ENCODE measurements at regions not wholly inside any gene's neighbourhood (a gene's known extent, or its start where the extent isn't known, plus 50 kb on each side); places are given as distances from the start of the nearest gene placed in this dataset.

GRCh38 chr2:239534581-239535412 lies 134.0 kb upstream of the HDAC4 start:
- H3K4me3 Mint-ChIP-seq: no peak overlapping the region
- peaks cover 0 to 3% of the 10 kb centered on the region in 2 donors for H3K36me3 Mint-ChIP-seq
- H2AFZ ChIP-seq (ENCODE audit: insufficient read depth, low read depth, low read length, poor library complexity, severe bottlenecking): no peak overlapping the region
- H3K4me3 ChIP-seq (replicated peaks in 1 of 3; ENCODE audit: low read depth in 2 of 3, low read length in 3 of 3): no peak overlapping the region
- no peaks in the 10 kb centered on the region for H3K27me3 ChIP-seq (ENCODE audit: control insufficient read depth in 2 of 2, insufficient read depth in 2 of 2, low read length in 2 of 2)
- peaks cover 12% of the 10 kb centered on the region for H3K4me1 Mint-ChIP-seq
- intact Hi-C loops (cut with micrococcal nuclease): no loop called here
- peaks cover 3 to 18% (median 12%) of the 10 kb centered on the region in 7 donors for H3K9me3 Mint-ChIP-seq
- WGBS (ENCODE audit: insufficient coverage): 95% methylated on average over 12 of the region's 14 CpGs
- peaks cover 5 to 14% of the 10 kb centered on the region in 2 donors for H3K4me1 ChIP-seq (ENCODE audit: control insufficient read depth in 1 of 2, insufficient read depth in 2 of 2, low read length in 2 of 2)
- no peak overlapping the region for H3K27ac ChIP-seq (ENCODE audit: low read depth in 1 of 2, low read length in 2 of 2)
- H3K79me2 ChIP-seq (ENCODE audit: insufficient read depth, low read length): no peaks in the 10 kb centered on the region
- peaks cover 0 to 9% of the 10 kb centered on the region in 2 donors for H3K9me3 ChIP-seq (replicated peaks in 1 of 2; ENCODE audit: control insufficient read depth in 1 of 2, insufficient read depth in 1 of 2, low read length in 2 of 2)
- H3K4me2 ChIP-seq (replicated peaks; ENCODE audit: extremely low read depth, low read length, poor library complexity, severe bottlenecking): no peak overlapping the region
- H4K20me1 ChIP-seq (ENCODE audit: insufficient read depth, low read length): no peaks in the 10 kb centered on the region
- no peaks in the 10 kb centered on the region for H3K36me3 ChIP-seq (replicated peaks in 1 of 2; ENCODE audit: control insufficient read depth in 1 of 2, insufficient read depth in 2 of 2, low read length in 2 of 2)
- H3K27ac Mint-ChIP-seq: peak overlapping the region in 1 of 7 donors; percentile 58
- H3K27me3 Mint-ChIP-seq (ENCODE audit: low read depth in 3 of 3): peaks cover 8 to 23% (median 20%) of the 10 kb centered on the region in 3 donors
- H3K9ac ChIP-seq (ENCODE audit: insufficient read depth, low read length, poor library complexity, severe bottlenecking): no peak overlapping the region
- no peak for DNase-seq
- TF ChIP-seq CTCF (IDR thresholded peaks at IDR 0.05): no peak

GRCh38 chr2:239533569-239534316 lies 132.9 kb upstream of the HDAC4 start:
- Histone ChIP-seq H2AFZ (ENCODE audit: insufficient read depth, low read depth, low read length, poor library complexity, severe bottlenecking) (no peak overlapping the region), H3K27me3 (ENCODE audit: control insufficient read depth in 2 of 2, insufficient read depth in 2 of 2, low read length in 2 of 2) (no peaks in the 10 kb centered on the region), H3K4me2 (replicated peaks; ENCODE audit: extremely low read depth, low read length, poor library complexity, severe bottlenecking) (no peak overlapping the region), H3K79me2 (ENCODE audit: insufficient read depth, low read length) (no peaks in the 10 kb centered on the region), H3K4me3 (replicated peaks in 1 of 3; ENCODE audit: low read depth in 2 of 3, low read length in 3 of 3) (no peak overlapping the region), H3K9me3 (replicated peaks in 1 of 2; ENCODE audit: control insufficient read depth in 1 of 2, insufficient read depth in 1 of 2, low read length in 2 of 2) (peaks cover 0 to 9% of the 10 kb centered on the region in 2 donors), H3K36me3 (replicated peaks in 1 of 2; ENCODE audit: control insufficient read depth in 1 of 2, insufficient read depth in 2 of 2, low read length in 2 of 2) (no peaks in the 10 kb centered on the region), H3K4me1 (ENCODE audit: control insufficient read depth in 1 of 2, insufficient read depth in 2 of 2, low read length in 2 of 2) (peaks cover 5 to 14% of the 10 kb centered on the region in 2 donors), H3K9ac (ENCODE audit: insufficient read depth, low read length, poor library complexity, severe bottlenecking) (no peak overlapping the region), H3K27ac (ENCODE audit: low read depth in 1 of 2, low read length in 2 of 2) (no peak overlapping the region), H4K20me1 (ENCODE audit: insufficient read depth, low read length) (no peaks in the 10 kb centered on the region)
- intact Hi-C loops (cut with micrococcal nuclease): no loop called here
- peak overlapping the region in 1 of 2 donors; percentile 18 for H3K4me3 Mint-ChIP-seq
- peaks cover 12% of the 10 kb centered on the region for H3K4me1 Mint-ChIP-seq
- H3K36me3 Mint-ChIP-seq: peaks cover 0 to 3% of the 10 kb centered on the region in 2 donors
- no peak for DNase-seq
- H3K27me3 Mint-ChIP-seq (ENCODE audit: low read depth in 3 of 3): peaks cover 11 to 23% (median 20%) of the 10 kb centered on the region in 3 donors
- WGBS (ENCODE audit: insufficient coverage): no CpG with 5 or more reads among the region's 10 CpGs
- no peak overlapping the region for H3K27ac Mint-ChIP-seq
- H3K9me3 Mint-ChIP-seq: peaks cover 3 to 18% (median 12%) of the 10 kb centered on the region in 7 donors
- no peak for TF ChIP-seq CTCF (IDR thresholded peaks at IDR 0.05)
